Stimulated activated CD8-positive, alpha-beta memory T cell treated with anti-CD3 and anti-CD28 coated beads, Interleukin-7, amount 100 ng/mL, for 48 hours (primary cell): ENCODE measurements at regions not wholly inside any gene's neighbourhood (a gene's known extent, or its start where the extent isn't known, plus 50 kb on each side); places are given as distances from the start of the nearest gene placed in this dataset.

Experiments
- DNase-seq, 2 donors: peaks; one replicate each; pipeline ENCODE4 v3.0.0-alpha.2; 2020; ENCODE audit warnings: low read depth in 1 of 2; ENCODE audit errors: extremely low read depth in 1 of 2

DNA sequence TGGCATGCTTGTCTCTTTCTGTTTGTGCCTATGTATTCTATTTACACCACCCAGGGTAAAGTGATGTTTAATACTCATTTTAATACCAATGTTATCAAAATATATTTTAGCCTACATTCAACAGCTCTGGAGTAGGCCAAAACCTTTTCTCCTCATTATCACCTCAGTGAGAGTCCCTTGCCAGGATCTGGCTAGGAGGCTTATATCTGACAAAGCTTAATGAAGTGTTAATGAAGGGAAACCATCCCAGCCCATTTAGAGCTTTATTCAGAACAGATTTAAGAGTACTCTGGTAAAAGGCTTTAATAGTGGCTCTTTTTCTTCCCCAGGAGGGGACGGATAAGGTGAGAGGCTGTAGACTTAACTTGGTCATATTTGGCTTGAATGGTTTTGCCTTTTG is 137.6 kb downstream of the GRIN2B start:
- DNase-seq: no peak

DNA sequence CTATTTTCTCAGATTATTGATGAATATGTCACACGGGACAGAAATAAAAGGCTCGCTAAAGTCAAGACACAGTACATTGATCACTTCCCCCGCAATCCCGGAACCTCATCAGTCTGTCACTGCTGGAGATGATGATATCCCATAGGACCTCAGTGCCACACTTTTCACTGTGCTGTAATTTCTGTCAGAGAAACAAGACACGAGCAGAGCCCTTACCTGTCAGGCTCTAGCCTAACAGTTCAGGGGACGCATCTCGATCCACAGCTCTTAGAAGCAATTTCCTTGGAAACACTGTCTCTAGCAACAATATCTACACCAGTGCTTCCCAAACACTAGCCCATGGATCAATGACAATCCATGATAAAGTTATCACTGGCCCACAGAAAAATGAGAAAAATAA is 140.0 kb downstream of the GRIN2B start:
- DNase-seq: no peak

DNA sequence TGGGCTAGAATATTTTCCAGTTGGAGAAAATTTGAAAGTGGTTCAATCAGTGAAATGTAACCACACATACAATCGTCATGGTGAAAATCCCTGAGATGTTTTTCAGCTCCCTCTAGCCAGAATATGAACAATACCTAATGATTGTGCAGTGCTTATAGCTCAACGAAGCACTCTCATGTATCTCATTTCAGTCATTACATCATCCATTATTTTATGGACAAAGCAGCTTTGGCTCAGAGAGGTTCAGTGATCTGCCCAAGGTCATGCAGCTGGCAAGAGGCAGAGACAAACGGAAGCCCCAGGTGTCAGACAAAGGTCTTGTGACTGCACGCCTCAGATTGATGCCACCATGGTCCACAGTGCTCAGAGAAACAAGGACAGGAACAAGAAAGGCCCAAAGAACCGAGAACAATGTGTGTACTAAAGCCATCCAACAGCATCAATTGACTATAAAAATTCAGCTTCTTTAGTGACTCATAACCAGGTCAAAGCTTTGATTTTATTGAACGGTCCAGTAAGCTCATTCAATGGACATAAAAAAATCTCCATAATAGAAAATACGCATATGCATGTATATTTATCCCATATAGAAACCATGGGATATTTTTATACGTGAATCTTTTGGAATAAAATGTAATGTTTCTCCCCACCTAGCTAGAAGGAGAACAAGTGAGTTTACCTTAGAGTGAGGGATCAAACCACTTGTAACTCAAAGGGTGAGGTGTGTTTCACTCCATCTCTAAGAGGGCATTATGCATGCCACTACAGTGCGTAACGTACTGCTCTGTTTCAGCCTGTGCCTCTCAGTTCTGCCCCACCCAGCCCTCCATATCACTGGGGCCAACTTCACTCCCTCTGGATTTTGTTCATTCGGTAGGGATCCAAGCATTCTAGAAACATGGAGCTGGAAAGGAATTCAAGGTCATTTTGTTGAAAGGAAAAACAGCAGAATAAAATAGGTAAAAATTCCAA is 141.8 kb downstream of the GRIN2B start:
- DNase-seq: no peak

DNA sequence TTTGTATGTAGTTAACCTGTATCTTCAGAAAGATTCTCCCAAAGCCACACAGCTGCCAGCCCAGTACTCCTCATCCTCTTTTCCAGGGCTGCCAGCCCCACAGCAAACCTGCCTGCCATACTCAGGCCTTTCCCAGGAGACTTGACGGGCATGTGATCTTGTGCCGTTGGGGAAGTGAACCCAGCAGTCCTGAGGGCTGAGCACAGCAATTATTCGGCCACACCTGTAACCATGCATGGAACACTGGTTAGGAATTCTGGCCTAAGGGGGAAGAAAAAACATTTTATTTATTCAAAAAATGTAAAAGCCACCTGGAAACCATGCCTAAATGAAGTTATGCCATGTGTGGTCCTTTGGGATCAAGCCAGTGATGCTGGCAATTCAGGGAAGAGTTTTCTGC is 145.3 kb downstream of the GRIN2B start:
- no peak for DNase-seq

DNA sequence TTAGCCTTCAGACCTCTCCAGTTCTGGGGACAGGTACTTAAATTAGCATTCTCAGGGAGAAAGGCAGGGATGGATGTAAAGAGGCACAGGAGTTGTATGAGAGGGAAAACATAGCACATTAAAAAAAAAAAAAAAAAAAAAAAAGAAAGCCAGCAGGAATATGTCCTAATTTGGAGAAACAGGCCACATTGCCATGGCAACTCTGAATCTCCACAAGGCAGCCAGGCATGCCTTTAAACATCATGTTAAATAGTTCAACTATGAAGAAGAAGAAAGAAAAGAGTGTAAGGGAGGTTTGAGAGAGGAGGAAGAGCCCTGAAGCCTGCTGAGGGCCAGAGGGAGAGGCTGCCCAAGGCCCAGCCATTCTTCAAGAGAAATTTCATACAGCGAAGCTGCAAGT is 145.8 kb downstream of the GRIN2B start:
- no peak for DNase-seq

DNA sequence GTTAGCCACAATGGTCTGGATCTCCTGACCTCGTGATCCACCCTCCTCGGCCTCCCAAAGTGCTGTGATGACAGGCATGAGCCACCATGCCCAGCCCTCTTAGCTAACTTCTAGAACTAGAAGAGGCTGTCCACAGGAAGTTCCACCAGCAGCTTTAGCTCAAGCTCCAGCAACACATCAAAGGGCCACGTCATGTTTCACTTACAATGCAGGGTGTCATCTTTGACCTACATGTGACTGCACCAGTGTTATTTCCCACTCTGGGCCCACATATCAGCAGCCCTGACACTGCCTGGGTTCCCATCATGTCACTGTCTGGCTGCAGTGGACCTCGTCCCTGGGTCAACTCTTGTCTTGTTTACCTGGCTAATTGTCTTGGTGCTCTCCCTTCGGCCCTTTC is 147.2 kb downstream of the GRIN2B start:
- DNase-seq: no peak

DNA sequence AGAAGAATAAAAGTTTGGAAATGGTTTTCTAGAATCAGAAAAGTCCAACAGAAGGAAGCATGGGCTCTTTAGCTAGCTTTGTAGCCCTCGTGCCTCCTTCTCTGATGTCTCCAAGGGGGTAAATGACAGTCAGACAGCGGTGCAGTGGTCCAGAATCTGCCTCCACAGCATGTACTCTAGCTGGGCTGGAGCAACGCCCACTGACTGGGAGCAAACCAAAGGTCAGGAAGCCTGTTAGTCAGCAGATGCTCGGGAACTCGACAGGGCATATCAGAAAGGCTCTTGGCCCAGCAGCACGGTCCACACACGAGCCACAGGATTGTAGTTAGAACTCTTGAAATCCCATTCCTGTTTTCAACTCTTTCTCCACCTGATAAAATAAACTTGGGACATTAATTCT is 164.3 kb downstream of the GRIN2B start:
- DNase-seq: no peak

DNA sequence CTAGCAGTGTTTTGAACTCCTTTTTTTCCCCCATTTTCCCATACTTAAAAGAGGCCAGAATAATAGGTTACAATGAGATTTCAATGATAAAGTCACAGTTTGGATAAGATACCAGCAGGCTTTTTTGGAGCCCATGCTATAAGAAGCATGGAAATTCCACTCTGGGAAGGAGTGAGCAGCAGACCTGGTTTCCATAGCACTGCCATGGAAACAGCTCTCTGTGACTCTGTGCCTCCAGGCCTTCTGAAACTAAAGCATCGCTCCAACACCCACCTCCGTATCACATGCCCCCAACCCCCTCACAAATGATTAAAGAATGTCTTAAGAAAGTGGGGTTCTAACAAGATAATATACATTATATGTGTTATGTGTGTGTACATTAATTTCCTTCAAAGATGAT is 165.0 kb downstream of the GRIN2B start:
- DNase-seq: no peak

DNA sequence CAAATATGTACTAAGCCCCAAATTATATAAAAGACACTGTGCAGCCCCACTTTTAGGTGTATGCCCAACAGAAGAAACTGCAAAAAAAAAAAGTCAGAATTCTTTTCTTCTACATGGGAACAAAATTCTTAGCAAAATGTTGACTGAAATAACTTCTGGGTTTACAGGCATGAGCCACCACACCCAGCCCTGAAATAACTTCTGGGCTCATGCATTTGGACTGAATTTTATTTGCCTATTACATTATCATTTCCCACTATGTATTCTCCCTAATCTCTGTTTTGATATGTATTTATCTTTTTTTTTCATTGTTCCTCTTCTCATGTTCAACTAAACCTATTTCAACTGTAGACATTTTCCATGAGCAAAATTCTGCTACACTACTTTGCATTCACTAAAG is 169.2 kb downstream of the GRIN2B start:
- no peak for DNase-seq

DNA sequence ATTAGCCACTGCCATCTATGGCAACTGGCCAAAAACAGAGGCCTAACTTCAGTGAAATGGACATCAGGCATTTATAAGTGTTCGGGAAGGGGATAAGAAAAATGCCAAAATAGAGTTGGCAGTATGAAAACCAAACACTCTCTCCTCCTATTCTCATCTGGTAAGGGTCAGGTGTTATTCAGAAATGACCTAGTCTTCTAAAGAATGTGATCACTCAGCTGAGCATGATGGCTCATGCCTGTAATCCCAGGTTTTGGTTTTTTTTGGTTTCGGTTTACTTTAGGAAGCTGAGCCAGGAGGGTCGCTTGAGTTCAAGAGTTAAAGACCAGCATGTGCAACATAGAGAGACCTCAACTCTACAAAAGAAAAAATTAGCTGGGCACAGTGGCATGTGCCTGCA is 170.3 kb downstream of the GRIN2B start:
- no peak for DNase-seq

DNA sequence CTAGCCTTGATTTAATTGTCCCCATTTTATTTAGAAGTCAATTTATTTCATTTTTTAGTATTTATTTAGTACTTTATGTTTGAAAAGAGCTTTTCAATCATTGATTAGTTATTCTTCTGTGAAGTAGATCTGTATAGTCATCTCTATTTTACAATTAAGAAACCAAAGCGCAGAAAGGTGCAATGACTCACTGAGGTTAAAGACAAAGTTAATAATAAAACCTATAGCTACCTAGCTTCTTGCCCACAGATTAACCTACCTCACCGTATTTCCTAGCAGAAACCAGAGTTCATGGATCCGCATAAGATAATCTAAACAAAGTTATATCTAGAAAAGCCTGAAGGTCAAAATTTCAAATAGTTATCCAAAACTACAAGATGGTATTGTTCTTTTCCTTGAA is 176.4 kb downstream of the GRIN2B start:
- DNase-seq: no peak

DNA sequence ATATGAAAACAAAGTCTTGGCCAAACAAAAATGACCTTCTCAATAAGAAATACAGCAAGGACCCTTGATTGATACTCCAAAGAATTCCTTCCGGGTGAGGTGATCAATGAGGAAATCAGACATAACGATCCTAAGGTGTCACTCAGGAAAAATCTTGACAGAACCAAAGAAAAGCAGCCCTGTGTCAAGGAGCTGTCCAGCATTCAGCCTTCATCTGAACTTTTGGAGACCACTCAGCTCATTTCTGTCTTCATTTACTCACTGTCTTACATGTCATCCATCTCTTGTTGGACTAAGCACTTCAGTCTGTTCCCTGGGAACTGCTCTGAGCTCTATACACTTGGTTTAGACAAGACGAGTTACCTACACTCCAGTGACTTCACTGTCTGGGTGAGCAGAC is 179.9 kb downstream of the GRIN2B start:
- DNase-seq: no peak

DNA sequence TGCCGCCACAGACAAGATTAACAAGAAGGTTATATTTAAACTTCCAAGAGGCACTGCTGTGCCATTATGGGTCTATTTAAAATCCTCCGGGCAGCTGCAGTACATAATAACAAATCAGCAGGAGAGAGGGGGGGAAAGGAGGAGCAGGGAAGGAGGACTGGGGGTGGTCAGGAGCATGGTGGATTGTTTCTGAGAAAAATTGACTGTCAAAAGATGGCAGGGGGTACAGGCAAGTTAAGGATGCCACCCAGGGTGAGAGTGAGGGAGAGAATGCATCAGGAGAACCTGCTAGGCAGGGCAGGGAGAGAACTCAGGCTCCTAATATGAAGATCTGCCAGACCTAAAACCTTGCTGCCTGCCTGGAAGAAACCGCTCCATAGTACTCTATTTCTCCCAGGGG is 181.8 kb downstream of the GRIN2B start:
- no peak for DNase-seq

DNA sequence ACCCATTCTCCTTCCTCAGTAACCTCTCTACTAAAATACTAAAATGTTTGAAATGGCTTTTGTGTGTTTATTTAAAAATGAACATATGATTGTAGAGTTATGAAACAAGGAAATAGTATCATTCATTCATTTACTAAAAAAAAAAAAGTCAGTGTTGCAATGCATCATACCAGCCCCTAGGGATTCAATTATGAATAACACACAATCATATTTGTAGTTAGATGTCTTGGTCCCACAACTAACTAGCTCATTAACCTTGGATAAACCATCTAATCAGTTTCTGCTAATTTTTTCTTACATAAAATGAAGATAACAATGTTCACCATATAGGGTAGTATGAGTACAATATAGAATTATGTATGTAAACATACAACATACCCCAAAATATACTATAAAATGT is 183.2 kb downstream of the GRIN2B start:
- DNase-seq: no peak

DNA sequence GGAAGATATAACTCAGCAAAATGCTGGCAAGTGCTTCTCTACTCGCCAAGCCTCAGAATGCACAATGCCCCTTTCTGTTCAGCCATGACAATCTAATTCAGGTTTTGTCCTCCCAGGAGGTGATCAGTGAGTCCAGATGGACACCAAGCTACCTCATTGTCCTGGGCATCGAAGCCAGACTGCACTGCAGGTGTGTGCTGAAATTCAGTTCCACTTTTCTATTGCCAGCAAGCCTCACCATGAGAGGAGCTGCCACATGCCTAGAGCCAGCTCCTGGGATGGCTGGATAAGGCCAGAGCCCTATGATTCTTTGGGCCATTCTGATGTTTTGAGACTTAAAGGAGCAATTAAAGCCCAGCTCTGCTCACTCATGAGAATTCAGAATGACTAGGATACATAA is 186.7 kb downstream of the GRIN2B start:
- DNase-seq: no peak

DNA sequence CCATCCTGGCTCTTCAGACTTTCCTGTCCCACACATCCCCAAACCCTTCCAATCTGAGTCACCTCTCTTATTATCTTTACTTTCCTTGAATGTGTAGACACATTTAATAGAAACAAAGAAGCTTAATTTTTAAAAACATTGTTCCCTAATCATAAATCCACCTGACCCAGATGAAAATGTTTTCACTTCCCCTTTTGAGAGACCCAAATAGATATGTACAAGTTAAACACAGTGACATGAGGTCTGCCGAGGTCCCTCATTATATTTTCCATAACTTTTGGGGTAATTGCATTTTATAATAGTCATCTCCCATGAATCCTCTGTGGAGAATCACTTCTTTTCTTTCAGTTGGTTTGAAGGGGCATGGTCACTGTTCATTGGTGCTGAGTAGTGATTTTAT is 191.1 kb downstream of the GRIN2B start:
- DNase-seq: no peak

DNA sequence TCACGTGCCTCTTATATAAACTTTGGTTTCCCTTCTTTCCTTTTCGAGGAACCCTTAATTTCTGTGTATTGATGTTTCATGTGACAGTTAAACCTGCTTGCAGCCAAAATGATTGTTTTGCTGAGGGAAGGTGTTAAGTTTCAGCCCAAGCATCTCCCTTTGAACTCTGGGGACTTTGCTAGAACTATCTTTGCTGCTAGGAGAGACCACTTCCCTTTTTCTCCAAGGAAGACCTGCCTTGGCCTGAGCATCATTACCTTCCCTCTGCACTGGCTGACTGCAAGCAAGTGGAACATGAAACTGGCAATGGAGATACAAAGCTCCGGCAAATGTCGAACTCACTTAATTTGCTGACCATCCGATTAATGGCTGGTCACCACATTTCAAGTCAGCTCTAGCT is 192.8 kb downstream of the GRIN2B start:
- DNase-seq: no peak

DNA sequence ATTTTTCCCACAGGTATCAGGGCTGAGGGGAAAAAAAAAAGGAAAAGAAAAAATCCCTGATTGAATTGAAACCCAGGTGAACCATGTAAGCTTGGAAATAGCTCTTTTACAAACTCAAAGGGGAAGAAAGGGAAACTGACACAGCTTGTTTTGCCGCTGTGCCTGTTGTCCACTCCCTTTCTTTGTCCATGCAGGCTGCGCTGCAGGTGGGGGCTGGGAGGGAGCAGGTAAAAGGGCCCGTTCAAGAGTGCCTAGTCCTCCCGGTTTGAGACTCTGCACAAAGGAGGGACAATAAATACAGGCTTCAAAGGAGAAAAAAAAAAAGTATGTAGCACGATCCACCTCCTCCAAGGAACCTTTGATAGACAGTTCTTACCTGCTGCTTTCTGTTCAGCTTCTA is 194.8 kb downstream of the GRIN2B start:
- DNase-seq: no peak

DNA sequence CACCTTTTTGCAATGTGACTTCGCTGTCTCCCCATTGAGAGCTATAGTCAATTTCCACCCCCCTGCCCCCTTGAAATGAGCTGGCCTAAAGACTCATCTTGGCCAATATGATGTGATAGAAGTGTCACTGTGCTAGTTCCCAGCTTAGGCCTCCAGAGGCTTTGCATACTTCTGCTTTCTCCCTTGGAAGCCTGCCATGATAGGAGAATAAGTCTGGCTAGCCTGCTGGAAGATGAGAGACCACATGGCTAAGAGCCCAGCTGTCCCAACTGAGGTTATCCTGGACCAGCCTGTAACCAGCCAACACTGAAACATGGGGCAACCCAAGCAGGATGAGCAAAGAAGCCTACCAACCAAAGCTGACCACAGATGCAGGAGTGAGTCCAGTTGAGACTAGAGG is 196.9 kb downstream of the GRIN2B start:
- no peak for DNase-seq

DNA sequence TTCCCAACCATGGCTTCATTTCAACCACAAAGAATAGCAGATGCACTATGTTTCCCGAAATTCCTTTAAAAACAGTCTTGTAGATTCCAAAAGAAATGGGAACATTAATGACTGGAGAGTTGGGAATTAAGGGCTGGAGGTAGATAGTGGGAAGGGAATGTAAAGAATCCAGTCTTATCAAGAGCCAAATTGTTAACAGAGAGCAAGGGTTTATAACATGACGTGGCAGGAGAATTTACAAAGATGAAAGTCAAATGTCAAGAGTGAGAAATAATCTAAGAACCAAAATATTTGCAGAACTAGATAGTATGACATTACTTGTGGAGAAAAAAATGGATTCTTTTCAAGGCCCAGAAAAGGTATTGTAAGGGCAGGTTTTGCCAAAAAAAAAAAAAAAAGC is 200.9 kb downstream of the GRIN2B start:
- no peak for DNase-seq

DNA sequence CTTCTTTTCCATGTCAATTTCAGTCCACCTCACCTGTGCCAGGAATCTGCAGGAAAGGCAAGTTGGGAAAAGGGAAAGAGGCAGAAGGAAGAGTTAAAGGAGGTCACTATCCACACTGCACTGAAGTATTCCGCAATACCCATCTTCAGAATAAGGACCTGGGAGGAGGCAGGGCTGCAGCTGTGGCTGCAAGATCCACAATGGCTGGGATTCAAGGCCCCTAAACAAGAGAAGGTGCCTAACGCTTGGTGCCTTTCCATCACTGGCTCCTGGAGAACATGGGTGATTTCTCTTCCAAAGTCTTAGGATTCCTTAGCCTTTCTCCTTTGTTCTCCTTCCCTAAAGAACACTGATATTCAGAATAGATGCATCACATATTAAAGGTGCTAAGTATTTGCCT is 204.0 kb downstream of the GRIN2B start:
- no peak for DNase-seq

DNA sequence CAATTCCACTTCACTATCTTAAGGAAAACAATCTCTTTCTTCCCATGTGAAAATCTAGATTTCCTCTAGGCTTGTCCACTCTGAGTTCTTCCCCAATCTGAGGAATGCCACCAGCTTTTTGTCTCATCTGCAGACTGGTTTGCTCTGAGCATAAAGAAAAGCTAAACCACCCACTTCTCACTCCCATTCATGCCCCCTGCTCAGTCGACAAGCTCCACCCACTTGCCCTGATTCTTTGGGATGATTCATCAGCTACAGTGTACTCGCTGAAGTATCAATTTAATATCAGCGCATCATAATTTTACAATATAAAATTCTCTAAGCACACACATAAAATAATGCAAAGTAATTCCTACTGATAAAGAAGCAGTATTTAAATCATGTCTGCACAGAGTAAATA is 209.1 kb downstream of the GRIN2B start:
- DNase-seq: no peak

DNA sequence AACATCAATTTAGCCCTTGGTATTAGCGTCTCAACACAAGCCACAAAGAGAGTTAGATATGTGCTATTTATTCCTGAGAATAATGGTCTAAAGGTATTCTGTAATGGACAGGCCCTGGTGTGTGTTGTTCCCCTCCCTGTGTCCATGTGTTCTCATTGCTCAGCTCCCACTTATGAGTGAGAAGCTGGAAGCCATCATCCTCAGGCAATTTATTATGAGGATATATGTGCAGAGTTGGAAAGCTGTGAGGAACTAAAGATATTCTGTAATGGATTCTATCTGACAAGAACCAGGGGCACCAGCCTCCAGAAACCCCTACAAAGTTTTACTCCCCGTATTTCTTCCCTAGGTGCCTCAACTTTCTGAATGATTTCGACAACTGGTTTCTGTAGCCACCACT is 210.8 kb downstream of the GRIN2B start:
- no peak for DNase-seq
